T-helper 1 cell treated with Interleukin-12 subunit alpha and Interleukin-12 subunit beta and Interleukin-4 antibody, amounts not matched to agents 30 μg/mL and 1 μg/mL, for 36 hours (primary cell): ENCODE measurements at regions not wholly inside any gene's neighbourhood (a gene's known extent, or its start where the extent isn't known, plus 50 kb on each side); places are given as distances from the start of the nearest gene placed in this dataset.

ENCODE experiments used
- H3K27ac Mint-ChIP-seq: one replicate; pipeline ENCODE4 v1.8.0; 2021; ENCODE audit warnings: mild to moderate bottlenecking, mixed read lengths
- H3K27me3 Mint-ChIP-seq: one replicate; pipeline ENCODE4 v1.8.0; 2021; ENCODE audit warnings: low read depth, mixed read lengths
- H3K36me3 Mint-ChIP-seq: one replicate; pipeline ENCODE4 v1.8.0; 2021; ENCODE audit warnings: low read depth, mixed read lengths
- H3K4me1 Mint-ChIP-seq: one replicate; pipeline ENCODE4 v1.8.0; 2021; ENCODE audit warnings: low read depth, mixed read lengths
- H3K4me3 Mint-ChIP-seq: one replicate; pipeline ENCODE4 v1.8.0; 2021; ENCODE audit warnings: mild to moderate bottlenecking, moderate library complexity, mixed read lengths
- H3K9me3 Mint-ChIP-seq: one replicate; pipeline ENCODE4 v1.8.0; 2021; ENCODE audit warnings: mixed read lengths

GRCh38 chr22:34886391-34886790 lies 179.6 kb upstream of the ISX start:
- H3K9me3 Mint-ChIP-seq, result peaks cover 25% of the 10 kb centered on the region
- H3K27me3 Mint-ChIP-seq, result no peaks in the 10 kb centered on the region
- no peaks in the 10 kb centered on the region for H3K4me1 Mint-ChIP-seq
- H3K36me3 Mint-ChIP-seq, result no peaks in the 10 kb centered on the region
- no peak overlapping the region for H3K4me3 Mint-ChIP-seq
- no peak overlapping the region for H3K27ac Mint-ChIP-seq

- no peaks in the 10 kb centered on the region for H3K4me1 Mint-ChIP-seq
- H3K27me3 Mint-ChIP-seq, result no peaks in the 10 kb centered on the region
- H3K4me3 Mint-ChIP-seq, result no peak overlapping the region
- no peaks in the 10 kb centered on the region for H3K36me3 Mint-ChIP-seq
- H3K9me3 Mint-ChIP-seq, result peaks cover 28% of the 10 kb centered on the region
- H3K27ac Mint-ChIP-seq, result no peak overlapping the region
Measured at GRCh38 chr22:34886812-34887211, 179.1 kb upstream of the ISX start.

GRCh38 chr22:34897126-34897525 lies 168.8 kb upstream of the ISX start:
- Mint-ChIP-seq H3K4me3 (no peak overlapping the region), H3K27me3 (no peaks in the 10 kb centered on the region), H3K27ac (no peak overlapping the region), H3K4me1 (no peaks in the 10 kb centered on the region), H3K36me3 (no peaks in the 10 kb centered on the region), H3K9me3 (peaks cover 12% of the 10 kb centered on the region)

- no peaks in the 10 kb centered on the region for H3K36me3 Mint-ChIP-seq
- peaks cover 8% of the 10 kb centered on the region for H3K9me3 Mint-ChIP-seq
- no peak overlapping the region for H3K27ac Mint-ChIP-seq
- H3K27me3 Mint-ChIP-seq, result no peaks in the 10 kb centered on the region
- no peak overlapping the region for H3K4me3 Mint-ChIP-seq
- no peaks in the 10 kb centered on the region for H3K4me1 Mint-ChIP-seq
Measured at GRCh38 chr22:34902335-34902734, 163.6 kb upstream of the ISX start.

- H3K27me3 Mint-ChIP-seq, result no peaks in the 10 kb centered on the region
- no peak overlapping the region for H3K4me3 Mint-ChIP-seq
- H3K27ac Mint-ChIP-seq, result no peak overlapping the region
- H3K36me3 Mint-ChIP-seq, result no peaks in the 10 kb centered on the region
- peaks cover 6% of the 10 kb centered on the region for H3K9me3 Mint-ChIP-seq
- no peaks in the 10 kb centered on the region for H3K4me1 Mint-ChIP-seq
Measured at GRCh38 chr22:34903416-34903815, 162.5 kb upstream of the ISX start.

DNA sequence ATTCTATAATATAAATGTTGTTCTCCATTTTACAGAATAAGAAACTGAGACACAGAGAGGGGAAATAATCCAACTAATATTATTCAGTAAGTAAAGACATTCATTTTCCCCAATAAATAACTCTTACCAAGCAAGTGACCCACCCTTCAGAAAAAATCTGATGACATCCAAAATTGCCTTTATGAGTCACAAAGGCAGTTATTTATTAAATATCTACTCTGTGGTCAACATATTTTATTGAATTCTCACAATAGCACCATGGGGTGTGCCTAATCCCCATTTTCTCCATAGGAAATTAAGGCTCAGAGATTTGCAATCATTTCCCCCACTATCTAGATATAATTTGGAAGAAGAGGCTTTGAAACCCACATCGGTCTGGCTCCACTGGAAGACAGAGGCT lies 161.5 kb upstream of the ISX start:
- H3K4me3 Mint-ChIP-seq, result no peak overlapping the region
- no peaks in the 10 kb centered on the region for H3K27me3 Mint-ChIP-seq
- no peaks in the 10 kb centered on the region for H3K36me3 Mint-ChIP-seq
- H3K27ac Mint-ChIP-seq, result no peak overlapping the region
- H3K9me3 Mint-ChIP-seq, result no peaks in the 10 kb centered on the region
- no peaks in the 10 kb centered on the region for H3K4me1 Mint-ChIP-seq

DNA sequence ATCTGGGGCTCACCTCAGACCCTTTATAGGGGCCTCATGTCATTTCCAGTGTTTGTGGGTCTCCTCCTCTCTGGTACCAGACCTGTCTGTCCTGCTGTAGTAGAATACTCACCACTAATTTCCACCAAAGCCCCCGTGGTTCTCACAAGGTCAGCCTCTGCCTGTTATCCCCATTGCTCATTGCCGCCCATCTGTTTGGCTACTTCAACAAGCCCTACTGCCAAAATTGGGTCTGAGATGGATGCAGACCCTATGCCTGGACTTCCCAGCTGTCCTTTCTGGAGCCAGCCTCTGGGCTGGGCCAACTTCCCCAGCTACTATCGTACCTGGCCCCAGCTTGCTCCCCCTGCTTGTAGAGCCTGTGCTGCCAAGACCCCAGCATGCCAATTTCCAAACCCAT lies 152.1 kb upstream of the ISX start:
- Mint-ChIP-seq H3K27ac (no peak overlapping the region), H3K36me3 (no peaks in the 10 kb centered on the region), H3K9me3 (peaks cover 1% of the 10 kb centered on the region), H3K4me1 (no peaks in the 10 kb centered on the region), H3K27me3 (no peaks in the 10 kb centered on the region), H3K4me3 (no peak overlapping the region)

GRCh38 chr22:34914846-34915245 lies 151.1 kb upstream of the ISX start:
- Mint-ChIP-seq H3K27me3 (no peaks in the 10 kb centered on the region), H3K4me1 (no peaks in the 10 kb centered on the region), H3K9me3 (peaks cover 5% of the 10 kb centered on the region), H3K4me3 (no peak overlapping the region), H3K27ac (no peak overlapping the region), H3K36me3 (no peaks in the 10 kb centered on the region)

DNA sequence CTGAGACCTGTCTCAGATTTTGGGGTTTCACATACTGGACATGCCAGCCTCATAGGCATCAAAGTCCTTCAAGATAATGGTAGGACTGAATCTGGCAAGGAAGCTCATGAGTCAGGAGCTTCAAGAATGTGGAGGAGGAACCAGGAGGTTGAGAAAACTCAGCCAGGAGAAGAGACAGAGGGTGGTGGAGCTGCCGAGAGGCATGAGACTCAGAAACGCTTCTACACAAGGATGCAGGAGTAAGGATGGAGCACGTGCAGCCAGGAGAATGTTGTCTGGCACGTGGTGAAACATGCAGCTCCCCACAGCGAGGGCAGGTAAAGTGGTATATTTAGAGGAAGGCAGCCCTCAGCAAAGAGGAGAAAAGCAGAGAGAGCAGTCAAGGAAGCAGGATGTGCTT lies 148.7 kb upstream of the ISX start:
- Mint-ChIP-seq H3K4me1 (no peaks in the 10 kb centered on the region), H3K4me3 (no peak overlapping the region), H3K36me3 (no peaks in the 10 kb centered on the region), H3K9me3 (peaks cover 5% of the 10 kb centered on the region), H3K27me3 (no peaks in the 10 kb centered on the region), H3K27ac (no peak overlapping the region)

GRCh38 chr22:34931026-34931425 lies 134.9 kb upstream of the ISX start:
- Mint-ChIP-seq H3K4me3 (no peak overlapping the region), H3K36me3 (no peaks in the 10 kb centered on the region), H3K27ac (no peak overlapping the region), H3K4me1 (no peaks in the 10 kb centered on the region), H3K27me3 (no peaks in the 10 kb centered on the region), H3K9me3 (no peaks in the 10 kb centered on the region)

GRCh38 chr22:34934261-34934660 lies 131.7 kb upstream of the ISX start:
- Mint-ChIP-seq H3K27me3 (no peaks in the 10 kb centered on the region), H3K4me3 (no peak overlapping the region), H3K4me1 (no peaks in the 10 kb centered on the region), H3K9me3 (peaks cover 2% of the 10 kb centered on the region), H3K36me3 (no peaks in the 10 kb centered on the region), H3K27ac (no peak overlapping the region)

- H3K4me1 Mint-ChIP-seq, result no peaks in the 10 kb centered on the region
- no peaks in the 10 kb centered on the region for H3K27me3 Mint-ChIP-seq
- peaks cover 9% of the 10 kb centered on the region for H3K9me3 Mint-ChIP-seq
- H3K27ac Mint-ChIP-seq, result no peak overlapping the region
- H3K4me3 Mint-ChIP-seq, result no peak overlapping the region
- no peaks in the 10 kb centered on the region for H3K36me3 Mint-ChIP-seq
Measured at GRCh38 chr22:34943830-34944229, 122.1 kb upstream of the ISX start.

DNA sequence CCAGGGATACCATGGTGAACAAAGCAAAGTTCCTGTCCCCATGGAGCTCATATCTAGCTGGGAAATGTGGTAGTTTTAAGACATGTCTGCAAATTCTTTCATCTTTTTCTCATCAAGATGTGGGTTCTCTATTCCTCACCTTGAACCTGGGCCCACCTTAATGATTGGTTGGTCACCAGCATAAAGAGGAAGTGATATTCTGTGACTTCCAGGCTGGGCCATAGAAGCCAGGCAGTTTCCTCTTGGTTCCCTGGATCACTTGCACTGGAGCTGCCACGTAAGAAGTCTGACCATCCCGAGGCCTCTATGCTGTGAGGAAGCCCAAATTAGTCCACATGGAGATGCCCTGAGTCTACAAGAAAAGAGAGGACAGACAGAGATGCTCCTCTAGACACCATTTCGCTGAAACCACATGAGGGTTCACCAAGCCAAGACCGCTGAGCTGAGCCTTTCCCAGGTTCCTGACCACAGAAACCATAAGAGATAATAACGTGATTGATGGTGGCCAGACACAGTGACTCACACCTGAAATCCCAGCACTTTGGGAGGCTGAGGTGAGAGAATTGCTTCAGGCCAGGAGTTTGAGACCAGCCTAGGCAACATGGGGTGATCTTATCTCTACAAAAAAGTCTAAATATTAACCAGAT lies 119.5 kb upstream of the ISX start:
- Mint-ChIP-seq H3K4me1 (no peaks in the 10 kb centered on the region), H3K9me3 (no peaks in the 10 kb centered on the region), H3K27ac (no peak overlapping the region), H3K27me3 (no peaks in the 10 kb centered on the region), H3K4me3 (no peak overlapping the region), H3K36me3 (no peaks in the 10 kb centered on the region)

DNA sequence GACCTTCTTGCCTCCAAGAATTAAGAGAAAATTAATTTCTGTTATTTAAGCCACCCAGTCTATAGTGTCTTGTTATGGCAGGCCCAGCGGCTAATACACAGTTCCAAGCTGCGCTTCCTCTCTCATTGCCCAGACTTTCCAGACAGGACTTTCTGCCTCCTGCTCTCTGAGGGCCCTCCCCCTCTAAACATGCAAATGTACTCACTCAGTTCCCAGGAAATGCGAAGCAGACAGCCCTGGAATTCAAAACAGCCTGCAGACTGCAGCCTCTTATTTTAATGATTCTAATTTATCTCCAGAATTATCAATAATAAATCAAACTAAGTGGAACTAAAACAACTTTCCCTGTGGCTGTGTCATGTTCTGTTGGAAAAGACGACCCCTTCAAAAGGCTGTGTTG lies 115.5 kb upstream of the ISX start:
- Mint-ChIP-seq H3K27me3 (no peaks in the 10 kb centered on the region), H3K36me3 (no peaks in the 10 kb centered on the region), H3K27ac (no peak overlapping the region), H3K4me1 (no peaks in the 10 kb centered on the region), H3K9me3 (no peaks in the 10 kb centered on the region), H3K4me3 (no peak overlapping the region)

- Mint-ChIP-seq H3K4me1 (no peaks in the 10 kb centered on the region), H3K27me3 (no peaks in the 10 kb centered on the region), H3K27ac (no peak overlapping the region), H3K36me3 (no peaks in the 10 kb centered on the region), H3K4me3 (no peak overlapping the region), H3K9me3 (no peaks in the 10 kb centered on the region)
Measured at GRCh38 chr22:34951212-34951611, 114.7 kb upstream of the ISX start.

- Mint-ChIP-seq H3K27me3 (no peaks in the 10 kb centered on the region), H3K4me1 (no peaks in the 10 kb centered on the region), H3K4me3 (no peak overlapping the region), H3K9me3 (no peaks in the 10 kb centered on the region), H3K36me3 (no peaks in the 10 kb centered on the region), H3K27ac (no peak overlapping the region)
Measured at GRCh38 chr22:34960005-34960404, 106.0 kb upstream of the ISX start.
